T-cell (primary cell): ENCODE measurements at regions not wholly inside any gene's neighbourhood (a gene's known extent, or its start where the extent isn't known, plus 50 kb on each side); places are given as distances from the start of the nearest gene placed in this dataset.

ENCODE experiments used
- ATAC-seq, 4 experiments: fragments of 200-7000 bp in 3 of 4; fragments of 150-1000 bp in 1 of 4; cut with Tn5 transposase; replicated peaks in 1 of 4; 1 replicate in 3 of 4; 2 replicates in 1 of 4; pipeline ENCODE4 v1.10.0; 2021; ENCODE audit warnings: moderate library complexity in 3 of 4, mild to moderate bottlenecking in 2 of 4, moderate number of reproducible peaks in 1 of 4
- CTCF ChIA-PET, 2 donors: fragments of 300-600 bp; sonication (Branson Sonifier 250); formaldehyde crosslinking; loops; one replicate each; lab custom pipeline; 2022; ENCODE audit warnings: antibody characterized with exemption in 2 of 2; lab: Charles Lee
- POLR2A ChIA-PET, 2 donors: fragments of 300-600 bp; sonication (Branson Sonifier 250); formaldehyde crosslinking; loops; one replicate each; lab custom pipeline; 2022; ENCODE audit warnings: antibody characterized with exemption in 2 of 2; lab: Charles Lee
- DNase-seq, 35 experiments: peaks; one replicate each; pipeline versions ENCODE4 v3.0.0 to v3.0.0-alpha.2; 2013 to 2023
- H3K27ac ChIP-seq: one replicate; pipeline ENCODE4 v1.5.1; 2013; ENCODE audit warnings: low read length
- H3K27me3 ChIP-seq, 2 experiments: replicated peaks in 1 of 2; 1 replicate in 1 of 2; 2 replicates in 1 of 2; pipeline versions ENCODE4 v1.6.1 to v1.7.0; 2013; ENCODE audit warnings: low read length in 1 of 2, mixed read lengths in 1 of 2; ENCODE audit not compliant: control insufficient read depth in 2 of 2, insufficient read depth in 2 of 2; ENCODE audit errors: extremely low read depth in 1 of 2
- H3K36me3 ChIP-seq, 2 donors: 1 replicate in 1 of 2; 2 replicates in 1 of 2; pipeline versions ENCODE4 v1.6.1 to v1.7.0; 2013; ENCODE audit warnings: low read length in 1 of 2; ENCODE audit not compliant: control insufficient read depth in 2 of 2, insufficient read depth in 1 of 2; ENCODE audit errors: extremely low read depth in 1 of 2
- H3K4me1 ChIP-seq, 2 experiments: 1 replicate in 1 of 2; 2 replicates in 1 of 2; pipeline versions ENCODE4 v1.6.1 to v1.7.0; 2013; ENCODE audit warnings: low read length in 2 of 2, mixed read lengths in 1 of 2; ENCODE audit not compliant: insufficient read depth in 2 of 2, control insufficient read depth in 1 of 2; ENCODE audit errors: extremely low read depth in 1 of 2
- H3K4me3 ChIP-seq, 2 donors: 1 replicate in 1 of 2; 2 replicates in 1 of 2; pipeline versions ENCODE4 v1.5.1 to v1.7.0; 2013; ENCODE audit warnings: mild to moderate bottlenecking in 2 of 2, low read length in 1 of 2, moderate library complexity in 1 of 2; ENCODE audit not compliant: control insufficient read depth in 1 of 2; ENCODE audit errors: extremely low read depth in 1 of 2
- H3K9me3 ChIP-seq: 2 replicates; pipeline ENCODE4 v1.7.0; 2013
- H3K27ac Mint-ChIP-seq, 2 donors: one replicate each; pipeline ENCODE4 v1.8.0; 2020 to 2021; ENCODE audit warnings: mild to moderate bottlenecking in 2 of 2, mixed read lengths in 2 of 2
- H3K27me3 Mint-ChIP-seq, 2 donors: one replicate each; pipeline ENCODE4 v1.8.0; 2021 to 2022; ENCODE audit warnings: mixed read lengths in 2 of 2
- H3K36me3 Mint-ChIP-seq: one replicate; pipeline ENCODE4 v1.8.0; 2021; ENCODE audit warnings: mixed read lengths
- H3K4me1 Mint-ChIP-seq, 3 donors: one replicate each; pipeline ENCODE4 v1.8.0; 2020 to 2022; ENCODE audit warnings: mixed read lengths in 3 of 3, mild to moderate bottlenecking in 1 of 3
- H3K4me3 Mint-ChIP-seq, 3 donors: one replicate each; pipeline ENCODE4 v1.8.0; 2020 to 2022; ENCODE audit warnings: mild to moderate bottlenecking in 3 of 3, mixed read lengths in 3 of 3, moderate library complexity in 3 of 3
- H3K9me3 Mint-ChIP-seq, 3 donors: one replicate each; pipeline ENCODE4 v1.8.0; 2020 to 2022; ENCODE audit warnings: mixed read lengths in 3 of 3
- WGBS: methylation state at CpG from one replicate; pipeline ENCODE4 v1.1.5; 2013; ENCODE audit warnings: missing lambda C conversion rate; ENCODE audit not compliant: insufficient coverage; 5-methylcytosine and 5-hydroxymethylcytosine counted together

DNA sequence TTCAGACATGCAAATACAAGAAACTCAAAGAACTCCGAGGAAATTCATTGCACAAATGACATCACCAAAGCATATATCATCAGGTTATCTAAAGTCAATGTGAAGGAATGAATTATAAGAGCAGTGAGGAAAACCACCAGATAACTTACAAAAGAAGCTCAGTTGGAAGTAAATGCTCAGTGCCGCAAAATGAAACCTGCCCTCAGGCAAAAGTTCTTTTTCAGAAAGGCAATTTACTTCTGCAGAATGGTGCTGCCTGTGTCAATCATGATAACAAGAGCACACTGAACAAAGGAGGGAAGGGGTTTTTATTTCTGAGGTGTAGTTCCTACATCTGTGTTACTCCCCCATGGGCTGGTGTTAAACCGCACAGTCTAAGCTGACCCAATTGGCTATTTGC is 550.6 kb upstream of the SEMA3D start:
- WGBS, result no CpG with 5 or more reads among the region's 3 CpGs
- no peak overlapping the region for H3K27ac ChIP-seq
- no peaks in the 10 kb centered on the region for H3K9me3 ChIP-seq
- ChIA-PET POLR2A (no interaction called here), CTCF (no interaction called here)
- no peaks in the 10 kb centered on the region for H3K36me3 ChIP-seq
- no peaks in the 10 kb centered on the region for H3K36me3 Mint-ChIP-seq
- H3K27me3 ChIP-seq, result no peaks in the 10 kb centered on the region
- H3K4me3 Mint-ChIP-seq, result no peak overlapping the region
- no peak overlapping the region for H3K4me3 ChIP-seq
- no peaks in the 10 kb centered on the region for H3K27me3 Mint-ChIP-seq
- H3K27ac Mint-ChIP-seq, result no peak overlapping the region
- H3K4me1 ChIP-seq, result no peaks in the 10 kb centered on the region
- DNase-seq, result no peak
- H3K4me1 Mint-ChIP-seq, result no peaks in the 10 kb centered on the region
- H3K9me3 Mint-ChIP-seq, result peaks cover 15 to 23% (median 22%) of the 10 kb centered on the region in 3 donors
- no peak for ATAC-seq

DNA sequence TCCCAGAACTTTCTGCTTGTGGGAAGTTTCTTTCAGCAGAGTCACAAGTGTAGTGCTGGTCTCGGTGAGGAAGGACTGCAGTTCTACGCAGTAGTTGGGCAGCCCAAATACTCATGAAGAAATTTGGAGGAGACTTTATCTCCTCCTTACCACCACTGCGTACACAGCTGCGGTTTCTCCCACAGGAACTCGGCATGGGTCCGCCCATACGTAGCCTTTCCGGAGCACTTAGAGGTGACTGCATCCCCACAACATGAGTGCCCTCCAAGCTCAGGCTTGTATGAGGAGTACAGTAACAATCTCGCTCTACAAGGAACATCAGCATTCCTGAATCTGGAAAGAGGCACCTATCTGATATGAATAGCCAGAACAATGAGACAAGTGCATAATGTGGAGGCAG is 549.2 kb upstream of the SEMA3D start:
- H3K9me3 ChIP-seq, result no peaks in the 10 kb centered on the region

DNA sequence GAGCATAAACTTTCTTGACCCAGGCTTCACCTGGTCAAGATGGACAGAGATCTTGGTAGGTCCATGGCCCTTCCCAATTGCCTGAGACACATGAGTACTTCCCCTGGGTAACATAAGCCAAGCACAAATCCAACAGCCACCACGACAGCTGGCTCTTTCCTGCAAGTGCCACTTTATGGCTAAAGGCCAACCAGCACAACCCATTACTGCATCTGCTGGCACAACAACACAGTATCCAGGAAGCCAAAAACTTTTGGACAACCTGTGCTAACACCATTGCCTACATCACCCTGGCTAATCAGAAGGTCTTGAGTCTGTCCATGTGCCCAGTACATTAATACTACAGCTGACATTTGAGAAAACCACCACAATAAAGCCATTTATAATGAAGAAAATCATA is 548.0 kb upstream of the SEMA3D start:
- no peaks in the 10 kb centered on the region for H3K36me3 ChIP-seq
- no peak overlapping the region for H3K27ac ChIP-seq
- ChIA-PET POLR2A (no interaction called here), CTCF (no interaction called here)
- DNase-seq (no peak), ATAC-seq (no peak)
- no peaks in the 10 kb centered on the region for H3K27me3 Mint-ChIP-seq
- H3K9me3 Mint-ChIP-seq, result peaks cover 20 to 31% (median 28%) of the 10 kb centered on the region in 3 donors
- H3K9me3 ChIP-seq, result no peaks in the 10 kb centered on the region
- WGBS, result 57% methylated on average over 1 of the region's 1 CpG
- H3K27me3 ChIP-seq, result no peaks in the 10 kb centered on the region
- H3K4me3 Mint-ChIP-seq, result no peak overlapping the region
- H3K27ac Mint-ChIP-seq, result no peak overlapping the region
- H3K4me1 Mint-ChIP-seq, result no peaks in the 10 kb centered on the region
- no peaks in the 10 kb centered on the region for H3K4me1 ChIP-seq
- H3K36me3 Mint-ChIP-seq, result no peaks in the 10 kb centered on the region
- no peak overlapping the region for H3K4me3 ChIP-seq

More for the DNA sequence above, 549.2 kb upstream of the SEMA3D start:
- Mint-ChIP-seq H3K27ac (no peak overlapping the region), H3K4me1 (no peaks in the 10 kb centered on the region), H3K27me3 (no peaks in the 10 kb centered on the region), H3K9me3 (peaks cover 20 to 31% (median 28%) of the 10 kb centered on the region in 3 donors), H3K4me3 (no peak overlapping the region), H3K36me3 (no peaks in the 10 kb centered on the region)
- CTCF ChIA-PET, result interaction anchor here in 1 of 2 donors (0.6 kb wide), 1 partner anchor 1463 kb away, joined by 3 read pairs; no protein-coding TSS in a partner anchor
- ATAC-seq, result no peak
- Histone ChIP-seq H3K4me1 (no peaks in the 10 kb centered on the region), H3K27ac (no peak overlapping the region), H3K27me3 (no peaks in the 10 kb centered on the region), H3K4me3 (no peak overlapping the region), H3K36me3 (no peaks in the 10 kb centered on the region)
- POLR2A ChIA-PET, result no interaction called here
- no peak for DNase-seq
- WGBS, result 100% methylated on average over 1 of the region's 9 CpGs

DNA sequence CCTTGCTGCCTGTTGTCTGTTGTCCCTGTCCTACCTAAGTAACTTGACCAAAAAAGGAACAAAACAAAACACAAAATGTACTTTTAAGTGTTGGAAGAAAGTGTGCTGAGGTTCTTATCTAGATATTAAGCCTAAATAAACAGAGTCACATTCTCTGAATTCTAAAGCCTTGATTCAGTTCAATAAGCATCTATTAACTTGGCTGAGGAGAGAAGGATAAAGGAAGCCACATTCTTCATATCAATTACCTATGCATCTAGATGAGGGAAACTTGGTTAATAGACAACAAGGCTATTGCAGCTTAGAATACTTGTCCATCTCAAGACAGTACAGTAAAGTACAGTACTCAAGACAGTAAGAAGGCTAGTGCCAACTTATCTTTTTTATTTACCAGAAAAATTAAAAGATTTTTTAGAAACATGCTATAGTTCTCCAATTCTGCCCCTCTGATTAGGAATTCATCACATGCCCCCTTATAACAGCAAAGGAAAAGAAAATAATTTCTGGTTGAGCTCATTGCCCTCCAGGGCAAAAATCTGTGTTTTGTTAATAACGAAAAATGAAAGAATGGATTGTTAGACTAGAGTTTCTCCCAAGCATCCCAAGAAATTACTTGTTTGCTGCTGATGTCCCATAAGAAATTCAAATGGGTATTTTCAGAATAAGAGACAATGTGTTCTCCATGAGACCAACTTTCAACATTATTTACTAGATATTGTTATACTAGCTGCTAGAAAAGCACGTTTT is 546.5 kb upstream of the SEMA3D start:
- Mint-ChIP-seq H3K4me1 (no peaks in the 10 kb centered on the region), H3K9me3 (peaks cover 17 to 35% (median 32%) of the 10 kb centered on the region in 3 donors), H3K27ac (no peak overlapping the region), H3K36me3 (no peaks in the 10 kb centered on the region), H3K27me3 (no peaks in the 10 kb centered on the region), H3K4me3 (no peak overlapping the region)
- H3K4me1 ChIP-seq, result no peaks in the 10 kb centered on the region
- H3K36me3 ChIP-seq, result no peaks in the 10 kb centered on the region
- ChIA-PET POLR2A (no interaction called here), CTCF (no interaction called here)
- no peaks in the 10 kb centered on the region for H3K27me3 ChIP-seq
- ATAC-seq (no peak), DNase-seq (no peak)
- WGBS, result no CpG with 5 or more reads among the region's 2 CpGs
- H3K4me3 ChIP-seq, result no peak overlapping the region
- no peak overlapping the region for H3K27ac ChIP-seq
- H3K9me3 ChIP-seq, result no peaks in the 10 kb centered on the region

DNA sequence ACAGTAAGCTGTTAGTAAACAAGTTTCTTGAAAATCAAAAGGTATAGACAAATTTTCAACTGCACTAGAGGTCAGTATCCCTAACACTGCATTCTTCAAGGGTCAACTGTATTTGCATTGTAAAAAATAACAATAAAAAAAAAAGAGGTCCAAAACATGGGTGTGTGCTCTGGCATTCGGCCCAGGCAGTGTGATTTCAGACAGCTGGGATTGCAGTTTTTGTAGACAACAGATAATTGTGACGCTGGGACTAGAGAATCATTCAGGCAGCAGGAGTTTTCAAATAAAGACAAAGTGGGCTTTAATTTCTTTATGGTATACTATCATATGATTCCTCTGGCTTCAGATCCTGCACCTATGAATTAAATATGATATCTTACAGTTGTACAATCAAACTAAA is 543.2 kb upstream of the SEMA3D start:
- DNase-seq, result no peak
- WGBS, result no CpG with 5 or more reads among the region's 2 CpGs
- Mint-ChIP-seq H3K27ac (no peak overlapping the region), H3K36me3 (no peaks in the 10 kb centered on the region), H3K9me3 (peaks cover 8 to 26% (median 22%) of the 10 kb centered on the region in 3 donors), H3K4me3 (no peak overlapping the region), H3K4me1 (no peaks in the 10 kb centered on the region), H3K27me3 (no peaks in the 10 kb centered on the region)
- no peaks in the 10 kb centered on the region for H3K36me3 ChIP-seq
- H3K27ac ChIP-seq, result no peak overlapping the region
- no peaks in the 10 kb centered on the region for H3K4me1 ChIP-seq
- CTCF ChIA-PET, result no interaction called here
- POLR2A ChIA-PET, result no interaction called here
- no peak overlapping the region for H3K4me3 ChIP-seq
- no peak for ATAC-seq
- H3K27me3 ChIP-seq, result no peaks in the 10 kb centered on the region
- no peaks in the 10 kb centered on the region for H3K9me3 ChIP-seq

- ChIA-PET POLR2A (no interaction called here), CTCF (no interaction called here)
- Histone ChIP-seq H3K36me3 (no peaks in the 10 kb centered on the region), H3K27me3 (no peaks in the 10 kb centered on the region), H3K27ac (no peak overlapping the region), H3K9me3 (no peaks in the 10 kb centered on the region), H3K4me1 (no peaks in the 10 kb centered on the region), H3K4me3 (no peak overlapping the region)
- no peak for ATAC-seq
- H3K27me3 Mint-ChIP-seq, result no peaks in the 10 kb centered on the region
- no peak for DNase-seq
- H3K4me3 Mint-ChIP-seq, result no peak overlapping the region
- H3K9me3 Mint-ChIP-seq, result peaks cover 0 to 10% (median 4%) of the 10 kb centered on the region in 3 donors
- H3K4me1 Mint-ChIP-seq, result no peaks in the 10 kb centered on the region
- H3K36me3 Mint-ChIP-seq, result no peaks in the 10 kb centered on the region
- no CpG with 5 or more reads among the region's 2 CpGs for WGBS
- H3K27ac Mint-ChIP-seq, result no peak overlapping the region
Observed at GRCh38 chr7:85725026-85725425, 538.2 kb upstream of the SEMA3D start.
